H9 (cell line): ENCODE measurements at regions not wholly inside any gene's neighbourhood (a gene's known extent, or its start where the extent isn't known, plus 50 kb on each side); places are given as distances from the start of the nearest gene placed in this dataset.

Experiments used
- DNase-seq: peaks from one replicate; pipeline ENCODE4 v3.0.0-alpha.2; 2017
- H2AFZ ChIP-seq: one replicate; pipeline ENCODE4 v1.6.1; 2013; ENCODE audit warnings: mild to moderate bottlenecking, low read length, control low read depth, moderate library complexity
- H2AK5ac ChIP-seq: 2 replicates; pipeline ENCODE4 v1.6.1; 2013; ENCODE audit warnings: low read length, control low read depth, mixed read lengths; ENCODE audit not compliant: insufficient read length
- H2BK120ac ChIP-seq: one replicate; pipeline ENCODE4 v1.6.1; 2013; ENCODE audit warnings: low read depth, mild to moderate bottlenecking, low read length, control low read depth, inconsistent platforms; ENCODE audit not compliant: poor library complexity, severe bottlenecking
- H2BK12ac ChIP-seq: 2 replicates; pipeline ENCODE4 v1.6.1; 2013; ENCODE audit warnings: low read length, control low read depth, mixed read lengths, low read depth; ENCODE audit not compliant: insufficient read length
- H2BK15ac ChIP-seq: 2 replicates; pipeline ENCODE4 v1.6.1; 2013; ENCODE audit warnings: low read depth, low read length, control low read depth
- H2BK20ac ChIP-seq: one replicate; pipeline ENCODE4 v1.6.1; 2013; ENCODE audit warnings: low read depth, mild to moderate bottlenecking, low read length, control low read depth, inconsistent platforms; ENCODE audit not compliant: poor library complexity, severe bottlenecking
- H2BK5ac ChIP-seq: 2 replicates; pipeline ENCODE4 v1.6.1; 2013; ENCODE audit warnings: low read length, control low read depth, mixed read lengths; ENCODE audit not compliant: insufficient read length
- H3K14ac ChIP-seq: 2 replicates; pipeline ENCODE4 v1.6.1; 2013; ENCODE audit warnings: low read length, control low read depth; ENCODE audit not compliant: insufficient read depth
- H3K18ac ChIP-seq: 2 replicates; pipeline ENCODE4 v1.6.1; 2013; ENCODE audit warnings: low read depth, mild to moderate bottlenecking, mixed read lengths, low read length, control low read depth; ENCODE audit not compliant: insufficient read length
- H3K23ac ChIP-seq: 2 replicates; pipeline ENCODE4 v1.6.1; 2013; ENCODE audit warnings: low read length, control low read depth, mixed read lengths, low read depth; ENCODE audit not compliant: insufficient read length
- H3K23me2 ChIP-seq: 2 replicates; pipeline ENCODE4 v1.6.1; 2013; ENCODE audit warnings: low read depth, mild to moderate bottlenecking, mixed read lengths, low read length, control low read depth; ENCODE audit not compliant: insufficient read length, poor library complexity, severe bottlenecking
- H3K27ac ChIP-seq: 2 replicates; pipeline ENCODE4 v1.5.1; 2013; ENCODE audit warnings: low read length, control low read depth, mixed read lengths, low read depth; ENCODE audit not compliant: insufficient read length
- H3K27me3 ChIP-seq: 2 replicates; pipeline ENCODE4 v1.6.1; 2013; ENCODE audit warnings: low read length, control low read depth, inconsistent platforms; ENCODE audit not compliant: insufficient read depth
- H3K4ac ChIP-seq: 2 replicates; pipeline ENCODE4 v1.6.1; 2013; ENCODE audit warnings: low read depth, mild to moderate bottlenecking, control low read depth, inconsistent platforms, low read length, moderate library complexity
- H3K4me1 ChIP-seq: 2 replicates; pipeline ENCODE4 v1.6.1; 2013; ENCODE audit warnings: low read length, control low read depth, inconsistent platforms; ENCODE audit not compliant: insufficient read depth
- H3K4me2 ChIP-seq: 2 replicates; pipeline ENCODE4 v1.6.1; 2013; ENCODE audit warnings: low read length, control low read depth, mixed read lengths; ENCODE audit not compliant: insufficient read length, insufficient read depth
- H3K56ac ChIP-seq: 2 replicates; pipeline ENCODE4 v1.6.1; 2013; ENCODE audit warnings: low read depth, mild to moderate bottlenecking, mixed read lengths, low read length, control low read depth; ENCODE audit not compliant: insufficient read length
- H3K79me1 ChIP-seq: 2 replicates; pipeline ENCODE4 v1.6.1; 2013; ENCODE audit warnings: low read depth, mild to moderate bottlenecking, moderate library complexity, low read length, control low read depth, inconsistent platforms; ENCODE audit not compliant: insufficient read depth, poor library complexity, severe bottlenecking
- H3K79me2 ChIP-seq: 2 replicates; pipeline ENCODE4 v1.6.1; 2013; ENCODE audit warnings: low read length, control low read depth, inconsistent platforms; ENCODE audit not compliant: insufficient read depth
- H3K9ac ChIP-seq: 2 replicates; pipeline ENCODE4 v1.6.1; 2013; ENCODE audit warnings: low read length, control low read depth, mixed read lengths; ENCODE audit not compliant: insufficient read length; ENCODE audit errors: extremely low read depth
- H3K9me3 ChIP-seq: one replicate; pipeline ENCODE4 v1.6.1; 2013; ENCODE audit warnings: low read depth, low read length, inconsistent platforms; ENCODE audit not compliant: control insufficient read depth
- H3T11ph ChIP-seq: one replicate; pipeline ENCODE4 v1.6.1; 2013; ENCODE audit warnings: mild to moderate bottlenecking, low read length, control low read depth, inconsistent platforms
- H4K20me1 ChIP-seq: one replicate; pipeline ENCODE4 v1.6.1; 2013; ENCODE audit not compliant: control insufficient read depth, insufficient read length, insufficient read depth
- H4K5ac ChIP-seq: 2 replicates; pipeline ENCODE4 v1.6.1; 2013; ENCODE audit warnings: low read depth, mild to moderate bottlenecking, mixed read lengths, low read length, control low read depth; ENCODE audit not compliant: insufficient read length
- H4K8ac ChIP-seq: replicated peaks from 2 replicates; pipeline ENCODE4 v1.6.1; 2013; ENCODE audit warnings: low read length, control low read depth, mixed read lengths, low read depth; ENCODE audit not compliant: insufficient read length
- H4K91ac ChIP-seq: 2 replicates; pipeline ENCODE4 v1.6.1; 2013; ENCODE audit warnings: low read depth, mild to moderate bottlenecking, moderate library complexity, mixed read lengths, low read length, control low read depth; ENCODE audit not compliant: insufficient read length
- H3K27ac Mint-ChIP-seq, 3 experiments: 2 replicates in 2 of 3; 3 replicates in 1 of 3; pipeline ENCODE4 v1.8.0; 2020 to 2021; ENCODE audit warnings: mixed read lengths in 3 of 3, mild to moderate bottlenecking in 1 of 3, moderate library complexity in 1 of 3
- H3K27me3 Mint-ChIP-seq: 2 replicates; pipeline ENCODE4 v1.8.0; 2021; ENCODE audit warnings: low read depth, mild to moderate bottlenecking, moderate library complexity, mixed read lengths
- H3K36me3 Mint-ChIP-seq, 3 experiments: 2 replicates in 2 of 3; 3 replicates in 1 of 3; pipeline ENCODE4 v1.8.0; 2020 to 2021; ENCODE audit warnings: low read depth in 3 of 3, mixed read lengths in 3 of 3; ENCODE audit not compliant: insufficient read depth in 1 of 3
- H3K4me1 Mint-ChIP-seq, 2 experiments: 2 replicates each; pipeline ENCODE4 v1.8.0; 2020; ENCODE audit warnings: mixed read lengths in 2 of 2
- H3K4me3 Mint-ChIP-seq, 2 experiments: 2 replicates in 1 of 2; 3 replicates in 1 of 2; pipeline ENCODE4 v1.8.0; 2020 to 2021; ENCODE audit warnings: mild to moderate bottlenecking in 2 of 2, mixed read lengths in 2 of 2, moderate library complexity in 1 of 2
- H3K9me3 Mint-ChIP-seq, 2 experiments: 2 replicates in 1 of 2; 3 replicates in 1 of 2; pipeline ENCODE4 v1.8.0; 2020; ENCODE audit warnings: mild to moderate bottlenecking in 2 of 2, mixed read lengths in 2 of 2, moderate library complexity in 1 of 2
- CTCF ChIP-seq: fragments of 200-600 bp; sonication (generic); conservative IDR thresholded peaks from 3 replicates; pipeline ENCODE4 v1.8.0; 2021; ENCODE audit warnings: antibody characterized with exemption, mild to moderate bottlenecking
- WGBS: extraction: QIAGEN DNeasy Blood & Tissue Kit; methylation state at CpG from one replicate; pipeline ENCODE4 v1.1.7; 2013; ENCODE audit warnings: missing lambda C conversion rate, low lambda C conversion rate, mixed read lengths; ENCODE audit not compliant: insufficient read length; ENCODE audit errors: extremely low coverage; 5-methylcytosine and 5-hydroxymethylcytosine counted together

GRCh38 chr1:72846476-72847278, 564.3 kb upstream of the NEGR1 start:
- Histone ChIP-seq H2AFZ (no peak overlapping the region), H3K27me3 (no peaks in the 10 kb centered on the region), H4K20me1 (no peaks in the 10 kb centered on the region), H3K79me2 (no peaks in the 10 kb centered on the region), H4K91ac (no peak overlapping the region), H3K4me2 (no peak overlapping the region), H3K79me1 (no peaks in the 10 kb centered on the region), H4K8ac (no peak overlapping the region), H3K4me1 (peaks cover 11% of the 10 kb centered on the region; the same call in 1 of the 2 replicates), H2BK5ac (no peak overlapping the region), H2BK20ac (no peak overlapping the region), H4K5ac (no peak overlapping the region), H2BK12ac (no peak overlapping the region), H3K23ac (no peak overlapping the region), H3K27ac (no peak overlapping the region), H2BK15ac (no peak overlapping the region), H3K18ac (no peak overlapping the region), H2AK5ac (no peak overlapping the region), H2BK120ac (no peak overlapping the region), H3K9ac (no peak overlapping the region), H3K4ac (no peak overlapping the region), H3K56ac (no peak overlapping the region), H3K14ac (no peak overlapping the region), H3K23me2 (no peaks in the 10 kb centered on the region), H3T11ph (no peak overlapping the region), H3K9me3 (no peaks in the 10 kb centered on the region)
- no peak for DNase-seq
- Mint-ChIP-seq H3K27ac (no peak overlapping the region), H3K4me1 (peaks cover 14 to 26% of the 10 kb centered on the region in 2 experiments), H3K4me3 (no peak overlapping the region), H3K9me3 (no peaks in the 10 kb centered on the region), H3K27me3 (no peaks in the 10 kb centered on the region), H3K36me3 (no peaks in the 10 kb centered on the region)
- no CpG with 5 or more reads among the region's 2 CpGs for WGBS
- TF ChIP-seq CTCF = no peak
